ENCODE measurements at regions not wholly inside any gene's neighbourhood (a gene's known extent, or its start where the extent isn't known, plus 50 kb on each side); places are given as distances from the start of the nearest gene placed in this dataset.

GRCh38 chr2:108082978-108083377 lies 96.7 kb downstream of the SLC5A7 start:
- no peak for DNase-seq (ENCODE audit: low read depth, low spot score)
- H3K9ac ChIP-seq (ENCODE audit: insufficient read length): no peak overlapping the region
- no peaks in the 10 kb centered on the region for H3K36me3 ChIP-seq (ENCODE audit: insufficient read depth, low read length)
- H3K9me3 ChIP-seq (ENCODE audit: low read depth, low read length): no peaks in the 10 kb centered on the region
- TF ChIP-seq FOXP2 (optimal IDR thresholded peaks at IDR 0.05; ENCODE audit: control extremely low read depth, extremely low read length, insufficient read depth): no peak
- no peak for TF ChIP-seq EZH2 (IDR thresholded peaks at IDR 0.05)
- no peak overlapping the region for H3K27ac ChIP-seq
- H3K4me3 ChIP-seq: no peak overlapping the region

DNA sequence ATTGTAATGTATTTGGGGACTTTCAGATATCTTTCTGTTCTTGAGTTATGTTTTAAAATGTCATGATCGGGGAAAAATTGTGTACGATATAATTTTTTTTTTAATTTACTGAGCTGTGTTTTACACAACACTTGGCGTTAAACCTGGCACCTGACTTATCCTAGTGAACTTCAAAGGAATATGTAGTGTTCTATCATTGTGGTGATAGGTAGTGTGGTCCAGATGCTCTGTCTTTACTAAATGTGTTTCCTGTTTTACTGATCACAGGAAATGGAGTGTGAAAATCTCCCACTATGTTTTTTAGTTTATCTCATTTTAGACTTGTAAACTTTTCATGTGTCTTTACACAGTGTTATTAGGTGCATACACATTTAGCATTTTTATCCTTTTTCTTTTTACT lies 98.0 kb downstream of the SLC5A7 start:
- Histone ChIP-seq H3K36me3 (ENCODE audit: insufficient read depth, low read length) (no peaks in the 10 kb centered on the region), H3K9ac (ENCODE audit: insufficient read length) (no peak overlapping the region)

DNA sequence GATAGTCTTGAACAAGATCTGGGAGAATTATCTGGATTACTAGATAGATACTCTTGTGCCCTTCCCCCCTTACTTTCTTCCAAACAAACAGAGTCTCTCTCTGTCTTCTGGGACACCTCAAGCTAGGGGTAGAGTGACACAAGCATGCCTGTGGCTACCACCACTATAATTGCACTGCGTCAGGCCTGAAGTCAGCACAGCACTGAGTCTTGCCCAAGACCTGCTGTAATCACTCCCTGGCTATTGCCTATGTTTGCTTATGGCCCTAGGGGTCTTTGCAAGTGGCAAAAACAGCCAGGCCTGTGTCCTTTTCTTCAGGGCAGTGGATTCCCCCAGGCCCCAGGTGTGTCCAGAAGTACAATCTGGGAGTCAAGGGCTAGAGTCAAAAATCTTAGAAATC lies 106.6 kb downstream of the SLC5A7 start:
- DNase-seq (ENCODE audit: low read depth, low spot score): no peak
- H3K9me3 ChIP-seq (ENCODE audit: low read depth, low read length): no peaks in the 10 kb centered on the region
- TF ChIP-seq EZH2 (IDR thresholded peaks at IDR 0.05) (no peak), POLR2AphosphoS5 (IDR thresholded peaks at IDR 0.05; ENCODE audit: borderline replicate concordance, low read depth, low read length) (no peak), FOXP2 (optimal IDR thresholded peaks at IDR 0.05; ENCODE audit: control extremely low read depth, extremely low read length, insufficient read depth) (no peak)

More for the DNA sequence above, 98.0 kb downstream of the SLC5A7 start:
- no peaks in the 10 kb centered on the region for H3K9me3 ChIP-seq (ENCODE audit: low read depth, low read length)
- no peak overlapping the region for H3K4me3 ChIP-seq
- no peak overlapping the region for H3K27ac ChIP-seq
- TF ChIP-seq EZH2 (IDR thresholded peaks at IDR 0.05) (no peak), POLR2AphosphoS5 (IDR thresholded peaks at IDR 0.05; ENCODE audit: borderline replicate concordance, low read depth, low read length) (no peak), FOXP2 (optimal IDR thresholded peaks at IDR 0.05; ENCODE audit: control extremely low read depth, extremely low read length, insufficient read depth) (no peak)
- no peak for DNase-seq (ENCODE audit: low read depth, low spot score)

GRCh38 chr2:108101481-108101880 lies 115.2 kb downstream of the SLC5A7 start:
- no peak for DNase-seq (ENCODE audit: low read depth, low spot score)
- Histone ChIP-seq H3K9me3 (ENCODE audit: low read depth, low read length) (no peaks in the 10 kb centered on the region), H3K27ac (no peak overlapping the region), H3K36me3 (ENCODE audit: insufficient read depth, low read length) (no peaks in the 10 kb centered on the region), H3K9ac (ENCODE audit: insufficient read length) (no peak overlapping the region), H3K4me3 (no peak overlapping the region)
- no peak for TF ChIP-seq EZH2 (IDR thresholded peaks at IDR 0.05)
- TF ChIP-seq FOXP2 (optimal IDR thresholded peaks at IDR 0.05; ENCODE audit: control extremely low read depth, extremely low read length, insufficient read depth): no peak
- no peak for TF ChIP-seq POLR2AphosphoS5 (IDR thresholded peaks at IDR 0.05; ENCODE audit: borderline replicate concordance, low read depth, low read length)

More for the DNA sequence above, 106.6 kb downstream of the SLC5A7 start:
- no peaks in the 10 kb centered on the region for H3K36me3 ChIP-seq (ENCODE audit: insufficient read depth, low read length)
- no peak overlapping the region for H3K27ac ChIP-seq
- H3K9ac ChIP-seq (ENCODE audit: insufficient read length): no peak overlapping the region
- no peak overlapping the region for H3K4me3 ChIP-seq

DNA sequence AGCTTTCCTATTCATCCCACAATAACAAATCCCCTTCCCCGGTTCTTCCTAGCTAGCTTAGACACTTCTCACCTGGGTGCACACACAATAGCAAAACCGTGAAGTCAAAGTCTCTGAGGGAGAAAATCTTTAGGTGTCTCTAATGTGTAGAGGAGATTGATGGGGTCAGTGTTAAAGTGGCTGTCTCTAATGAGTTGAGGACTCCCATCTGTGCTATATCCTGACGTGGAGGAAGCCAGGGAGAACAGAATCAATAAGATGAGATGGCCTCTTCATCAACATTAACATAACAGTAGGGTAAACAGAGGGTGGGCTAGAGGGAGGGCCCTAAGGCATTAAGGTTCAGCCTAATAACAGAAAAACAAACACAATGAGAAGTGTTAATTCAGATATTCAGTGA lies 120.4 kb downstream of the SLC5A7 start:
- Histone ChIP-seq H3K9me3 (ENCODE audit: low read depth, low read length) (no peaks in the 10 kb centered on the region), H3K4me3 (no peak overlapping the region), H3K27ac (no peak overlapping the region), H3K9ac (ENCODE audit: insufficient read length) (no peak overlapping the region), H3K36me3 (ENCODE audit: insufficient read depth, low read length) (no peaks in the 10 kb centered on the region)
- TF ChIP-seq FOXP2 (optimal IDR thresholded peaks at IDR 0.05; ENCODE audit: control extremely low read depth, extremely low read length, insufficient read depth): no peak
- no peak for TF ChIP-seq POLR2AphosphoS5 (IDR thresholded peaks at IDR 0.05; ENCODE audit: borderline replicate concordance, low read depth, low read length)
- TF ChIP-seq EZH2 (IDR thresholded peaks at IDR 0.05): no peak
- no peak for DNase-seq (ENCODE audit: low read depth, low spot score)

DNA sequence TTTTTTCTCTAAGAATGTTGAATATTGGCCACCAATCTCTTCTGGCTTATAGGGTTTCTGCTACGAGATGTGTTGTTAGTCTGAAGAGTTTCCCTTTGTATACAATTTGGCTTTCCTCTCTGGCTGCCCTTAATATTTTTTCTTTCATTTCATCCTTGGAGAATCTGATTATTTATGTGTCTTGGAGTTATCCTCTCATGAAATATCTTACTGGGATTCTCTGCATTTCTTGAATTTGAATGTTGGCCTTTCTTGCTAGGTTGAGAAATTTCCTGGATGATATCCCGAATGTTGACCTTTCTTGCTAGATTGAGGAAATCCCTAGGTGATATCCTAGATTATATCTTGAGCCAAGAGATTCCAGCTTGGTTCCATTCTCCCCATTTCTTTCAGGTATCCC lies 125.6 kb downstream of the SLC5A7 start:
- DNase-seq (ENCODE audit: low read depth, low spot score): no peak
- Histone ChIP-seq H3K4me3 (no peak overlapping the region), H3K36me3 (ENCODE audit: insufficient read depth, low read length) (no peaks in the 10 kb centered on the region), H3K9me3 (ENCODE audit: low read depth, low read length) (no peaks in the 10 kb centered on the region), H3K9ac (ENCODE audit: insufficient read length) (no peak overlapping the region), H3K27ac (no peak overlapping the region)
- TF ChIP-seq FOXP2 (optimal IDR thresholded peaks at IDR 0.05; ENCODE audit: control extremely low read depth, extremely low read length, insufficient read depth) (no peak), POLR2AphosphoS5 (IDR thresholded peaks at IDR 0.05; ENCODE audit: borderline replicate concordance, low read depth, low read length) (no peak)

GRCh38 chr2:108115868-108116267 lies 123.9 kb upstream of the SULT1C3 start:
- TF ChIP-seq EZH2 (IDR thresholded peaks at IDR 0.05): no peak
- TF ChIP-seq POLR2AphosphoS5 (IDR thresholded peaks at IDR 0.05; ENCODE audit: borderline replicate concordance, low read depth, low read length): no peak
- no peak for TF ChIP-seq FOXP2 (optimal IDR thresholded peaks at IDR 0.05; ENCODE audit: control extremely low read depth, extremely low read length, insufficient read depth)
- no peaks in the 10 kb centered on the region for H3K9me3 ChIP-seq (ENCODE audit: low read depth, low read length)
- H3K9ac ChIP-seq (ENCODE audit: insufficient read length): no peak overlapping the region
- no peak overlapping the region for H3K4me3 ChIP-seq
- H3K27ac ChIP-seq: no peak overlapping the region
- H3K36me3 ChIP-seq (ENCODE audit: insufficient read depth, low read length): no peaks in the 10 kb centered on the region
- DNase-seq (ENCODE audit: low read depth, low spot score): no peak

DNA sequence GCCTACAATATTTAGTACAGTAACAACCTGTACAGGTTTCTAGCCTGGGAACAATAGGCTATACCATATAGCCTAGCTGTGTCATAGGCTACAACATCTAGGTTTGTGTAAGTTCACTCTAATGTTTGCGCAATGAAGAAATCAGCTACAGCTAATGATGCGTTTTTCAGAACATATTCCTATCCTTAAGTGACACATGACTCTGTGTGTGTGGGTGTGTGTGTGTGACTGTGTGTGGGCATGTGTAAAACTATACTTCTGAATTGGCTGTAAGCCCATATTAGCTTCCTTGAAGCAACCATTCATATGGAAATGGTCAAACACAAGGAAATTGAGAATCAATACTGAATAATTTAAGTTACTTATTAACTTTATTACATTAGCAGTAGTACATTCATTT lies 120.8 kb upstream of the SULT1C3 start:
- Histone ChIP-seq H3K9ac (ENCODE audit: insufficient read length) (no peak overlapping the region), H3K4me3 (no peak overlapping the region), H3K9me3 (ENCODE audit: low read depth, low read length) (no peaks in the 10 kb centered on the region), H3K36me3 (ENCODE audit: insufficient read depth, low read length) (no peaks in the 10 kb centered on the region), H3K27ac (no peak overlapping the region)
- no peak for TF ChIP-seq FOXP2 (optimal IDR thresholded peaks at IDR 0.05; ENCODE audit: control extremely low read depth, extremely low read length, insufficient read depth)
- TF ChIP-seq POLR2AphosphoS5 (IDR thresholded peaks at IDR 0.05; ENCODE audit: borderline replicate concordance, low read depth, low read length): no peak
- TF ChIP-seq EZH2 (IDR thresholded peaks at IDR 0.05): no peak
- DNase-seq (ENCODE audit: low read depth, low spot score): no peak

- H3K4me3 ChIP-seq: no peak overlapping the region
- H3K9me3 ChIP-seq (ENCODE audit: low read depth, low read length): no peaks in the 10 kb centered on the region
- H3K36me3 ChIP-seq (ENCODE audit: insufficient read depth, low read length): no peaks in the 10 kb centered on the region
- H3K9ac ChIP-seq (ENCODE audit: insufficient read length): no peak overlapping the region
- no peak overlapping the region for H3K27ac ChIP-seq
- TF ChIP-seq POLR2AphosphoS5 (IDR thresholded peaks at IDR 0.05; ENCODE audit: borderline replicate concordance, low read depth, low read length) (no peak), FOXP2 (optimal IDR thresholded peaks at IDR 0.05; ENCODE audit: control extremely low read depth, extremely low read length, insufficient read depth) (no peak), EZH2 (IDR thresholded peaks at IDR 0.05) (no peak)
- no peak for DNase-seq (ENCODE audit: low read depth, low spot score)
Observed at GRCh38 chr2:108119492-108119891, 120.3 kb upstream of the SULT1C3 start.

All from SK-N-MC (cell line).